COLO668 (cell line): ENCODE measurements at regions not wholly inside any gene's neighbourhood (a gene's known extent, or its start where the extent isn't known, plus 50 kb on each side); places are given as distances from the start of the nearest gene placed in this dataset.
"Not testable (repeated sequence)": the region's sequence is repeated elsewhere in the genome, so short reads cannot be mapped to it uniquely, and the experiment has no call there.

Experiments
- DNase-seq: peaks from one replicate; lab custom pipeline; 2025; ENCODE audit not compliant: unreplicated experiment; lab: John Stamatoyannopoulos, UW

- no peak for DNase-seq
Observed at GRCh38 chr4:81786766-81787165, 315.1 kb upstream of the RASGEF1B start.

GRCh38 chr4:81786063-81786763 is 314.5 kb upstream of the RASGEF1B start:
- peak; percentile 9 for DNase-seq

- no peak for DNase-seq
Observed at GRCh38 chr4:81785338-81785737, 313.6 kb upstream of the RASGEF1B start.

GRCh38 chr4:81783558-81783957 is 311.9 kb upstream of the RASGEF1B start:
- no peak for DNase-seq

GRCh38 chr4:81781799-81782198 is 310.1 kb upstream of the RASGEF1B start:
- no peak for DNase-seq

- not testable (repeated sequence) for DNase-seq
Observed at GRCh38 chr4:81777718-81778117, 306.0 kb upstream of the RASGEF1B start.

GRCh38 chr4:81776794-81777193 is 305.1 kb upstream of the RASGEF1B start:
- DNase-seq = no peak

- DNase-seq = no peak
Observed at GRCh38 chr4:81773557-81773956, 301.9 kb upstream of the RASGEF1B start.

- DNase-seq = no peak
Observed at GRCh38 chr4:81771721-81772120, 300.0 kb upstream of the RASGEF1B start.

- DNase-seq = no peak
Observed at GRCh38 chr4:81769244-81769643, 297.5 kb upstream of the RASGEF1B start.

GRCh38 chr4:81758574-81759264 is 287.0 kb upstream of the RASGEF1B start:
- DNase-seq = no peak

GRCh38 chr4:81757691-81758090 is 286.0 kb upstream of the RASGEF1B start:
- no peak for DNase-seq

GRCh38 chr4:81756973-81757372 is 285.3 kb upstream of the RASGEF1B start:
- DNase-seq = no peak

- no peak for DNase-seq
Observed at GRCh38 chr4:81756042-81756441, 284.3 kb upstream of the RASGEF1B start.

GRCh38 chr4:81754169-81754568 is 282.5 kb upstream of the RASGEF1B start:
- no peak for DNase-seq

- peak; percentile 23 for DNase-seq
Observed at GRCh38 chr4:81751531-81752289, 280.0 kb upstream of the RASGEF1B start.

- DNase-seq = no peak
Observed at GRCh38 chr4:81747242-81747930, 275.7 kb upstream of the RASGEF1B start.

GRCh38 chr4:81746773-81747172 is 275.1 kb upstream of the RASGEF1B start:
- DNase-seq = no peak

GRCh38 chr4:81746071-81746470 is 274.4 kb upstream of the RASGEF1B start:
- DNase-seq = no peak

GRCh38 chr4:81745050-81745449 is 273.3 kb upstream of the RASGEF1B start:
- no peak for DNase-seq

- DNase-seq = no peak
Observed at GRCh38 chr4:81743731-81744435, 272.2 kb upstream of the RASGEF1B start.
